22Rv1 (cell line): ENCODE measurements at regions not wholly inside any gene's neighbourhood (a gene's known extent, or its start where the extent isn't known, plus 50 kb on each side); places are given as distances from the start of the nearest gene placed in this dataset.

ENCODE experiments used
- CTCF ChIP-seq: fragments of 450-650 bp; IDR thresholded peaks from 2 replicates; pipeline ENCODE4 v1.5.1; 2017; ENCODE audit warnings: mild to moderate bottlenecking
- ZFX ChIP-seq: fragments of 450-650 bp; IDR thresholded peaks from 2 replicates; pipeline ENCODE4 v1.6.1; 2017; ENCODE audit warnings: antibody characterized with exemption, borderline replicate concordance

- TF ChIP-seq CTCF (no peak), ZFX (no peak)
Observed at GRCh38 chr10:81082621-81083376, 545.1 kb downstream of the SH2D4B start.
